HepG2 (cell line): ENCODE measurements at regions not wholly inside any gene's neighbourhood (a gene's known extent, or its start where the extent isn't known, plus 50 kb on each side); places are given as distances from the start of the nearest gene placed in this dataset.

Experiments used
- ATAC-seq: fragments of 200-7000 bp; cut with Tn5 transposase; 3 replicates; pipeline ENCODE4 v1.9.1; 2020; ENCODE audit warnings: mild to moderate bottlenecking, moderate library complexity
- BruUV-seq: library from RNA; stranded (reverse); fragments of 400-500 nt; replicated peaks from 2 replicates; lab custom pipeline; 2021; lab: Mats Ljungman, UMichigan
- CTCF ChIA-PET: fragments of 300-600 bp; formaldehyde crosslinking; extraction: SDS; loops from one replicate; lab custom pipeline; 2021; ENCODE audit warnings: low total read pairs, inconsistent platforms, low intra/inter-chr PET ratio; lab: Yijun Ruan, JAX
- POLR2A ChIA-PET: fragments of 350-600 bp; sonication (Branson Sonifier 250); formaldehyde crosslinking; loops from one replicate; lab custom pipeline; 2020; ENCODE audit warnings: antibody characterized with exemption, inconsistent platforms; lab: Yijun Ruan, JAX
- DNase-seq: peaks from one replicate; pipeline ENCODE4 v3.0.0-alpha.2; 2015; ENCODE audit warnings: low spot score
- FAIRE-seq: peaks from 3 replicates; lab custom pipeline; 2011; peaks lifted over from hg19 to GRCh38; lab: Jason Lieb, UNC
- H2AFZ ChIP-seq: one replicate; pipeline ENCODE4 v1.6.1; 2011; ENCODE audit warnings: low read length, inconsistent platforms
- H3K27ac ChIP-seq: fragments of 300-600 bp; 3 replicates; pipeline ENCODE4 v1.8.0; 2011; ENCODE audit warnings: mixed run types, mild to moderate bottlenecking, mixed read lengths, low read length, inconsistent platforms; ENCODE audit not compliant: insufficient read depth; ENCODE audit errors: extremely low read length
- H3K27me3 ChIP-seq, 2 experiments: fragments of 200-600 bp in 1 of 2; 2 replicates in 1 of 2; 3 replicates in 1 of 2; pipeline versions ENCODE4 v1.6.0 to v1.8.0; 2011; ENCODE audit warnings: low read length in 2 of 2, mild to moderate bottlenecking in 2 of 2, moderate library complexity in 2 of 2, inconsistent platforms in 1 of 2; ENCODE audit not compliant: insufficient read depth in 2 of 2, control insufficient read depth in 1 of 2
- H3K36me3 ChIP-seq, 2 experiments: fragments of 200-600 bp in 1 of 2; replicated peaks in 1 of 2; 2 replicates in 1 of 2; 3 replicates in 1 of 2; pipeline versions ENCODE4 v1.5.1 to v1.8.0; 2011; ENCODE audit warnings: low read length in 2 of 2, inconsistent platforms in 1 of 2; ENCODE audit not compliant: insufficient read depth in 2 of 2, control insufficient read depth in 1 of 2
- H3K4me1 ChIP-seq: 2 replicates; pipeline ENCODE4 v1.5.1; 2012; ENCODE audit warnings: low read length, inconsistent platforms; ENCODE audit not compliant: insufficient read depth
- H3K4me2 ChIP-seq: 2 replicates; pipeline ENCODE4 v1.6.0; 2011; ENCODE audit warnings: low read depth, low read length, inconsistent platforms
- H3K4me3 ChIP-seq, 3 experiments: fragments of 200-600 bp in 1 of 3; sonication (generic), shearing (Covaris generic) in 1 of 3; replicated peaks in 1 of 3; 2 replicates each; pipeline ENCODE4 v1.5.1; 2011 to 2016; ENCODE audit warnings: low read length in 3 of 3, inconsistent platforms in 2 of 3, low read depth in 2 of 3, mild to moderate bottlenecking in 2 of 3, control low read depth in 1 of 3, mixed read lengths in 1 of 3; ENCODE audit not compliant: insufficient read depth in 1 of 3
- H3K79me2 ChIP-seq: one replicate; pipeline ENCODE4 v1.6.1; 2011; ENCODE audit warnings: low read length, inconsistent platforms; ENCODE audit not compliant: insufficient read depth
- H3K9ac ChIP-seq: 2 replicates; pipeline ENCODE4 v1.6.0; 2011; ENCODE audit warnings: mild to moderate bottlenecking, low read depth, low read length, inconsistent platforms; ENCODE audit not compliant: insufficient read depth
- H3K9me3 ChIP-seq: 2 replicates; pipeline ENCODE4 v1.5.1; 2012; ENCODE audit warnings: mild to moderate bottlenecking, low read length
- H4K20me1 ChIP-seq: 2 replicates; pipeline ENCODE4 v1.6.0; 2011; ENCODE audit warnings: inconsistent platforms, mild to moderate bottlenecking, low read length, moderate library complexity; ENCODE audit not compliant: insufficient read depth
- AGO2 ChIP-seq: fragments of 200-400 bp; formaldehyde crosslinking; optimal IDR thresholded peaks from 2 replicates; pipeline ENCODE3; 2017; ENCODE audit warnings: mild to moderate bottlenecking, low read depth, low read length, moderate library complexity
- FOXA3 ChIP-seq: IDR thresholded peaks from 2 replicates; pipeline ENCODE4 v1.6.1; 2016; ENCODE audit warnings: missing genetic modification reagents, missing compliant biosample characterization
- HNRNPLL ChIP-seq: fragments of 200-400 bp; formaldehyde crosslinking; IDR thresholded peaks from 2 replicates; pipeline ENCODE4 v1.6.1; 2017; ENCODE audit warnings: mild to moderate bottlenecking, low read depth, low read length; ENCODE audit not compliant: poor library complexity, severe bottlenecking
- MAFF ChIP-seq: IDR thresholded peaks from 2 replicates; pipeline ENCODE4 v1.6.1; 2011; ENCODE audit warnings: low read depth, low read length, improper control_type of control experiment
- MEIS2 ChIP-seq: sonication (generic); formaldehyde crosslinking; IDR thresholded peaks from 2 replicates; pipeline ENCODE4 v1.9.0; 2021; ENCODE audit warnings: mild to moderate bottlenecking, missing genetic modification reagents
- ZBTB7A ChIP-seq: sonication (generic); formaldehyde crosslinking; IDR thresholded peaks from 2 replicates; pipeline ENCODE4 v1.8.0; 2022; ENCODE audit warnings: mild to moderate bottlenecking, missing genetic modification reagents
- ZKSCAN8 ChIP-seq: IDR thresholded peaks from 2 replicates; pipeline ENCODE4 v1.6.1; 2016; ENCODE audit warnings: borderline replicate concordance, missing genetic modification reagents, missing compliant biosample characterization
- ZMAT3 ChIP-seq: sonication (generic); formaldehyde crosslinking; conservative IDR thresholded peaks from 2 replicates; pipeline ENCODE4 v1.7.0; 2021; ENCODE audit warnings: missing genetic modification reagents
- ZNF251 ChIP-seq: sonication (generic); formaldehyde crosslinking; IDR thresholded peaks from 2 replicates; pipeline ENCODE4 v1.9.0; 2021; ENCODE audit warnings: mild to moderate bottlenecking, missing genetic modification reagents
- ZNF451 ChIP-seq: sonication (generic); formaldehyde crosslinking; IDR thresholded peaks from 2 replicates; pipeline ENCODE4 v1.5.0; 2020; ENCODE audit warnings: mild to moderate bottlenecking, missing genetic modification reagents
- ZNF878 ChIP-seq: sonication (generic); formaldehyde crosslinking; IDR thresholded peaks from 2 replicates; pipeline ENCODE4 v1.8.1; 2023; ENCODE audit warnings: mild to moderate bottlenecking, missing genetic modification reagents, moderate library complexity
- WGBS: methylation state at CpG from one replicate; pipeline ENCODE4 v1.1.6; 2017; ENCODE audit warnings: low lambda C conversion rate; 5-methylcytosine and 5-hydroxymethylcytosine counted together
- in situ Hi-C: cut with HindIII; loops from 2 replicates; pipeline ENCODE4 v1.10.0; 2017; ENCODE audit warnings: low pct_unique_long_range_greater_than_20kb; ENCODE audit not compliant: extremely low pct_ligation_motif_present
- intact Hi-C: fragments of 100-400 bp; cut with micrococcal nuclease; formaldehyde crosslinking; loops from one replicate; pipeline ENCODE4 v1.10.0; 2022; ENCODE audit not compliant: unreplicated experiment
- TF ChIP-seq, protein P1 (sequence below): sonication (generic); formaldehyde crosslinking; conservative IDR thresholded peaks from 2 replicates; pipeline ENCODE4 v1.8.0; 2022; ENCODE audit warnings: low read depth, missing genetic modification reagents
- TF ChIP-seq, protein P2 (sequence below): sonication (generic); formaldehyde crosslinking; IDR thresholded peaks from 2 replicates; pipeline ENCODE4 v1.4.0; 2020; ENCODE audit warnings: missing genetic modification reagents; ENCODE audit errors: not compliant biosample characterization

- POLR2A ChIA-PET = no interaction called here
- FAIRE-seq (no peak), DNase-seq (no peak), ATAC-seq (no peak)
- H3K4me1 ChIP-seq = no peaks in the 10 kb centered on the region
- no peaks in the 10 kb centered on the region for H3K27me3 ChIP-seq
- no peaks in the 10 kb centered on the region for H3K36me3 ChIP-seq
- H3K9me3 ChIP-seq = peaks cover 88% of the 10 kb centered on the region
- no TSS peak for BruUV-seq
- no peak overlapping the region for H3K27ac ChIP-seq
- TF ChIP-seq ZBTB7A (CRISPR knock-in tag) (no peak), ZNF451 (no peak), MAFF (no peak), FOXA3 (CRISPR knock-in tag) (no peak), ZNF878 (no peak), AGO2 (no peak)
- H2AFZ ChIP-seq = no peak overlapping the region
- intact Hi-C loops = no loop called here
- H4K20me1 ChIP-seq = no peaks in the 10 kb centered on the region
- H3K4me3 ChIP-seq = no peak overlapping the region
- CTCF ChIA-PET = no interaction called here
- no peaks in the 10 kb centered on the region for H3K79me2 ChIP-seq
- no peak overlapping the region for H3K9ac ChIP-seq
- no peak overlapping the region for H3K4me2 ChIP-seq
- in situ Hi-C loops = no loop called here
- WGBS = 7% methylated on average over 6 of the region's 8 CpGs
Measured at GRCh38 chr10:106114656-106115186, 1049.8 kb downstream of the SORCS1 start.

GRCh38 chr10:106111246-106111645 lies 1053.3 kb downstream of the SORCS1 start:
- no peak overlapping the region for H3K4me2 ChIP-seq
- no peaks in the 10 kb centered on the region for H4K20me1 ChIP-seq
- H2AFZ ChIP-seq = no peak overlapping the region
- H3K79me2 ChIP-seq = no peaks in the 10 kb centered on the region
- ChIA-PET POLR2A (no interaction called here), CTCF (no interaction called here)
- H3K9me3 ChIP-seq = peaks cover 86% of the 10 kb centered on the region
- TF ChIP-seq ZNF251 (CRISPR knock-in tag) (no peak), MEIS2 (CRISPR knock-in tag) (no peak), HNRNPLL (no peak), ZKSCAN8 (CRISPR knock-in tag) (no peak), ZMAT3 (CRISPR knock-in tag) (no peak)
- TF ChIP-seq, protein P1, sequence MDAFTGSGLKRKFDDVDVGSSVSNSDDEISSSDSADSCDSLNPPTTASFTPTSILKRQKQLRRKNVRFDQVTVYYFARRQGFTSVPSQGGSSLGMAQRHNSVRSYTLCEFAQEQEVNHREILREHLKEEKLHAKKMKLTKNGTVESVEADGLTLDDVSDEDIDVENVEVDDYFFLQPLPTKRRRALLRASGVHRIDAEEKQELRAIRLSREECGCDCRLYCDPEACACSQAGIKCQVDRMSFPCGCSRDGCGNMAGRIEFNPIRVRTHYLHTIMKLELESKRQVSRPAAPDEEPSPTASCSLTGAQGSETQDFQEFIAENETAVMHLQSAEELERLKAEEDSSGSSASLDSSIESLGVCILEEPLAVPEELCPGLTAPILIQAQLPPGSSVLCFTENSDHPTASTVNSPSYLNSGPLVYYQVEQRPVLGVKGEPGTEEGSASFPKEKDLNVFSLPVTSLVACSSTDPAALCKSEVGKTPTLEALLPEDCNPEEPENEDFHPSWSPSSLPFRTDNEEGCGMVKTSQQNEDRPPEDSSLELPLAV (CRISPR knock-in tag) = no peak
- TF ChIP-seq, protein P2, sequence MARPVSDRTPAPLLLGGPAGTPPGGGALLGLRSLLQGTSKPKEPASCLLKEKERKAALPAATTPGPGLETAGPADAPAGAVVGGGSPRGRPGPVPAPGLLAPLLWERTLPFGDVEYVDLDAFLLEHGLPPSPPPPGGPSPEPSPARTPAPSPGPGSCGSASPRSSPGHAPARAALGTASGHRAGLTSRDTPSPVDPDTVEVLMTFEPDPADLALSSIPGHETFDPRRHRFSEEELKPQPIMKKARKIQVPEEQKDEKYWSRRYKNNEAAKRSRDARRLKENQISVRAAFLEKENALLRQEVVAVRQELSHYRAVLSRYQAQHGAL = no peak
- no peaks in the 10 kb centered on the region for H3K27me3 ChIP-seq
- FAIRE-seq (no peak), ATAC-seq (no peak), DNase-seq (no peak)
- in situ Hi-C loops = no loop called here
- no peaks in the 10 kb centered on the region for H3K4me1 ChIP-seq
- WGBS = 0% methylated on average over 1 of the region's 1 CpG
- H3K36me3 ChIP-seq = no peaks in the 10 kb centered on the region
- H3K4me3 ChIP-seq = no peak overlapping the region
- no peak overlapping the region for H3K27ac ChIP-seq
- H3K9ac ChIP-seq = no peak overlapping the region
- intact Hi-C loops = no loop called here
- BruUV-seq = no TSS peak
